ENCODE measurements at regions not wholly inside any gene's neighbourhood (a gene's known extent, or its start where the extent isn't known, plus 50 kb on each side); places are given as distances from the start of the nearest gene placed in this dataset.
A peak's percentile ranks its signal among the peaks of the same experiment; 100 is the strongest.

DNA sequence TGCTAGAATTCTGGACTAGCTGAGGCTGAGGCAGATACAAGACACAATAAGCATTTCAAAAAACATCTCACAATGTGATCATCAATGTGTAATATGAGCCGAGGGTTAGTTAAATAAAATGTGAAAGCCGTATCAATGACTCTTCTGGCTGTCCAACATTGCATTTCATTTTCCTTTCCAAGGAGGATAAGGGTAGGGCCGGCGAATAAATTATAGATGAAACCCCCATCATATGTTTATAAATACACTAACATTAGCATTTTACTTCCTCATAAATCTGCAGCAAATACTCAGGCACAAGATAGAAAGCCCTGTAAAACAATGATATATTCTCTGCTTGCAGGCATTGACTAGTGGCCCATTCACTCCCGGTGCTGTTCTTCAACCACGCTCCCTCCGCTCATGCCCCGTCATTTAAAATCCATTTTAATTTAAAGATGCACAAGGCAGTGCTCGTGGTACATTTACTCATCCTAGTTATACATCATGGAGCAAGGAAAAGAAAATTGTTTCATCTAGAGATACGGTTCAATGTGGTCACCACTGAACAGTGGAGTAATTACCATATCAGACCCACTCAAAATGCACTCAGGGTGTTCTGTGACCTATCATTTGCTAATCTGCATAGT is 59.9 kb upstream of the RCN1 start:
- BruUV-seq (replicated peaks) = no TSS peak
- H3K4me1 ChIP-seq (ENCODE audit: insufficient read depth, low read length, poor library complexity, severe bottlenecking) = peaks cover 13% of the 10 kb centered on the region
- POLR2A ChIA-PET (ENCODE audit: low non-redundant PET) = no interaction called here
- no peak overlapping the region for H3K4me3 ChIP-seq (ENCODE audit: low read depth, low read length, poor library complexity, severe bottlenecking)
- no peak overlapping the region for H3K27ac ChIP-seq (ENCODE audit: low read depth, low read length, poor library complexity, severe bottlenecking)
- CTCF ChIA-PET = no interaction called here
- TF ChIP-seq CTCF (conservative IDR thresholded peaks at IDR 0.05; ENCODE audit: low read depth, low read length) (no peak), EZH2 (IDR thresholded peaks at IDR 0.05; ENCODE audit: borderline replicate concordance, low read depth, low read length, poor library complexity, severe bottlenecking) (peak; percentile 52)
- H3K9me3 ChIP-seq (ENCODE audit: low read depth, low read length, poor library complexity, severe bottlenecking) = no peaks in the 10 kb centered on the region
- no peak for DNase-seq (ENCODE audit: low spot score)
- H3K27me3 ChIP-seq (replicated peaks; ENCODE audit: insufficient read depth, low read depth, low read length, poor library complexity) = peaks cover 71% of the 10 kb centered on the region
- H3K36me3 ChIP-seq (ENCODE audit: insufficient read depth, low read length, poor library complexity, severe bottlenecking) = no peaks in the 10 kb centered on the region
- intact Hi-C loops (cut with micrococcal nuclease; ENCODE audit: unreplicated experiment) = no loop called here

GRCh38 chr11:32029721-32030120 is 61.2 kb upstream of the RCN1 start:
- peaks cover 58% of the 10 kb centered on the region for H3K27me3 ChIP-seq (replicated peaks; ENCODE audit: insufficient read depth, low read depth, low read length, poor library complexity)
- ChIA-PET CTCF (interaction anchor here (0.5 to 1.3 kb wide), 3 partner anchors 21 to 44 kb away, joined by 4 to 15 read pairs (median 5); no protein-coding TSS in a partner anchor), POLR2A (ENCODE audit: low non-redundant PET) (interaction anchor here (0.6 kb wide), 1 partner anchor 196 kb away, joined by 3 read pairs; no protein-coding TSS in a partner anchor)
- H3K4me1 ChIP-seq (ENCODE audit: insufficient read depth, low read length, poor library complexity, severe bottlenecking) = peaks cover 13% of the 10 kb centered on the region
- TF ChIP-seq CTCF (conservative IDR thresholded peaks at IDR 0.05; ENCODE audit: low read depth, low read length) (no peak), EZH2 (IDR thresholded peaks at IDR 0.05; ENCODE audit: borderline replicate concordance, low read depth, low read length, poor library complexity, severe bottlenecking) (no peak)
- no TSS peak for BruUV-seq (replicated peaks)
- H3K4me3 ChIP-seq (ENCODE audit: low read depth, low read length, poor library complexity, severe bottlenecking) = no peak overlapping the region
- intact Hi-C loops (cut with micrococcal nuclease; ENCODE audit: unreplicated experiment) = no loop called here
- H3K27ac ChIP-seq (ENCODE audit: low read depth, low read length, poor library complexity, severe bottlenecking) = no peak overlapping the region
- peak; percentile 63 for DNase-seq (ENCODE audit: low spot score)
- H3K9me3 ChIP-seq (ENCODE audit: low read depth, low read length, poor library complexity, severe bottlenecking) = no peaks in the 10 kb centered on the region
- no peaks in the 10 kb centered on the region for H3K36me3 ChIP-seq (ENCODE audit: insufficient read depth, low read length, poor library complexity, severe bottlenecking)

- H3K27ac ChIP-seq (ENCODE audit: low read depth, low read length, poor library complexity, severe bottlenecking) = no peak overlapping the region
- no TSS peak for BruUV-seq (replicated peaks)
- no peaks in the 10 kb centered on the region for H3K9me3 ChIP-seq (ENCODE audit: low read depth, low read length, poor library complexity, severe bottlenecking)
- H3K36me3 ChIP-seq (ENCODE audit: insufficient read depth, low read length, poor library complexity, severe bottlenecking) = no peaks in the 10 kb centered on the region
- DNase-seq (ENCODE audit: low spot score) = no peak
- peaks cover 13% of the 10 kb centered on the region for H3K4me1 ChIP-seq (ENCODE audit: insufficient read depth, low read length, poor library complexity, severe bottlenecking)
- peaks cover 53% of the 10 kb centered on the region for H3K27me3 ChIP-seq (replicated peaks; ENCODE audit: insufficient read depth, low read depth, low read length, poor library complexity)
- CTCF ChIA-PET = no interaction called here
- POLR2A ChIA-PET (ENCODE audit: low non-redundant PET) = no interaction called here
- intact Hi-C loops (cut with micrococcal nuclease; ENCODE audit: unreplicated experiment) = no loop called here
- TF ChIP-seq EZH2 (IDR thresholded peaks at IDR 0.05; ENCODE audit: borderline replicate concordance, low read depth, low read length, poor library complexity, severe bottlenecking) (no peak), CTCF (conservative IDR thresholded peaks at IDR 0.05; ENCODE audit: low read depth, low read length) (no peak)
- no peak overlapping the region for H3K4me3 ChIP-seq (ENCODE audit: low read depth, low read length, poor library complexity, severe bottlenecking)
Measured at GRCh38 chr11:32028201-32028600, 62.7 kb upstream of the RCN1 start.

Measured in A673 (cell line).